IMR-90 (cell line): ENCODE measurements at regions not wholly inside any gene's neighbourhood (a gene's known extent, or its start where the extent isn't known, plus 50 kb on each side); places are given as distances from the start of the nearest gene placed in this dataset.

Source experiments
- ATAC-seq: fragments of 200-7000 bp; cut with Tn5 transposase; 2 replicates; pipeline ENCODE4 v1.9.1; 2020; ENCODE audit warnings: low read depth, mild to moderate bottlenecking, moderate library complexity
- BruUV-seq: library from RNA; stranded (reverse); fragments of 400-500 nt; replicated peaks from 2 replicates; lab custom pipeline; 2021; lab: Mats Ljungman, UMichigan
- CTCF ChIA-PET: fragments of 300-600 bp; formaldehyde crosslinking; extraction: SDS; loops from one replicate; lab custom pipeline; 2021; ENCODE audit warnings: antibody characterized with exemption; lab: Yijun Ruan, JAX
- POLR2A ChIA-PET: fragments of 300-600 bp; sonication (Branson Sonifier 250); formaldehyde crosslinking; loops from one replicate; lab custom pipeline; 2022; ENCODE audit warnings: antibody characterized with exemption; ENCODE audit not compliant: unreplicated experiment; lab: Charles Lee
- DNase-seq: peaks from one replicate; pipeline ENCODE4 v3.0.0; 2013
- H2AFZ ChIP-seq: replicated peaks from 2 replicates; pipeline ENCODE3; 2013; ENCODE audit warnings: low read length, mild to moderate bottlenecking; ENCODE audit not compliant: poor library complexity
- H2AK5ac ChIP-seq: 2 replicates; pipeline ENCODE4 v1.6.1; 2013; ENCODE audit warnings: low read depth, low read length, inconsistent platforms
- H2AK9ac ChIP-seq: replicated peaks from 2 replicates; pipeline ENCODE3; 2013; ENCODE audit warnings: mild to moderate bottlenecking, low read depth, low read length, moderate library complexity; ENCODE audit not compliant: poor library complexity
- H2BK120ac ChIP-seq: 2 replicates; pipeline ENCODE4 v1.6.1; 2013; ENCODE audit warnings: low read depth, low read length, inconsistent platforms
- H2BK15ac ChIP-seq: 3 replicates; pipeline ENCODE4 v1.6.1; 2013; ENCODE audit warnings: low read depth, low read length, inconsistent platforms
- H2BK20ac ChIP-seq: 2 replicates; pipeline ENCODE4 v1.6.1; 2013; ENCODE audit warnings: low read depth, mild to moderate bottlenecking, inconsistent platforms, low read length, moderate library complexity
- H2BK5ac ChIP-seq: 2 replicates; pipeline ENCODE4 v1.6.1; 2013; ENCODE audit warnings: mild to moderate bottlenecking, low read depth, low read length, inconsistent platforms; ENCODE audit not compliant: poor library complexity, severe bottlenecking
- H3K14ac ChIP-seq: replicated peaks from 2 replicates; pipeline ENCODE4 v1.6.1; 2013; ENCODE audit warnings: low read depth, low read length, inconsistent platforms
- H3K18ac ChIP-seq: 2 replicates; pipeline ENCODE4 v1.6.1; 2013; ENCODE audit warnings: low read depth, low read length, control low read depth
- H3K23ac ChIP-seq: 2 replicates; pipeline ENCODE4 v1.6.1; 2013; ENCODE audit warnings: low read depth, low read length, inconsistent platforms
- H3K27ac ChIP-seq: 2 replicates; pipeline ENCODE4 v1.5.1; 2013; ENCODE audit warnings: mild to moderate bottlenecking, control low read depth, low read length; ENCODE audit not compliant: insufficient read depth
- H3K27me3 ChIP-seq: 2 replicates; pipeline ENCODE4 v1.6.1; 2013; ENCODE audit warnings: low read length; ENCODE audit not compliant: control insufficient read depth, insufficient read depth
- H3K36me3 ChIP-seq: 2 replicates; pipeline ENCODE4 v1.6.1; 2013; ENCODE audit warnings: low read length, mixed read lengths; ENCODE audit not compliant: control insufficient read depth, insufficient read depth
- H3K4ac ChIP-seq: 2 replicates; pipeline ENCODE4 v1.6.1; 2013; ENCODE audit warnings: low read depth, low read length, inconsistent platforms
- H3K4me1 ChIP-seq: 2 replicates; pipeline ENCODE4 v1.6.1; 2013; ENCODE audit warnings: low read length, mixed read lengths; ENCODE audit not compliant: control insufficient read depth, insufficient read depth
- H3K4me2 ChIP-seq: 2 replicates; pipeline ENCODE4 v1.6.1; 2013; ENCODE audit warnings: low read depth, mild to moderate bottlenecking, control low read depth, low read length, moderate library complexity
- H3K4me3 ChIP-seq: 2 replicates; pipeline ENCODE4 v1.5.1; 2013; ENCODE audit warnings: low read depth, mild to moderate bottlenecking, control low read depth, low read length, moderate library complexity; ENCODE audit not compliant: insufficient read depth
- H3K56ac ChIP-seq: 2 replicates; pipeline ENCODE4 v1.6.1; 2013; ENCODE audit warnings: low read length, inconsistent platforms; ENCODE audit not compliant: insufficient read depth; ENCODE audit errors: extremely low read depth
- H3K79me1 ChIP-seq, 2 experiments: 2 replicates each; pipeline ENCODE4 v1.6.1; 2013; ENCODE audit warnings: low read length in 2 of 2, inconsistent platforms in 1 of 2, low read depth in 1 of 2
- H3K9ac ChIP-seq: 2 replicates; pipeline ENCODE4 v1.6.1; 2013; ENCODE audit warnings: low read depth, low read length, control low read depth
- H3K9me1 ChIP-seq: 2 replicates; pipeline ENCODE4 v1.6.1; 2013; ENCODE audit warnings: low read length, inconsistent platforms; ENCODE audit not compliant: insufficient read depth
- H3K9me3 ChIP-seq: 2 replicates; pipeline ENCODE4 v1.6.1; 2013; ENCODE audit warnings: low read length; ENCODE audit not compliant: control insufficient read depth, insufficient read depth
- H4K20me1 ChIP-seq: 2 replicates; pipeline ENCODE4 v1.6.1; 2013; ENCODE audit warnings: low read length, inconsistent platforms; ENCODE audit not compliant: insufficient read depth
- H4K5ac ChIP-seq: 2 replicates; pipeline ENCODE4 v1.6.1; 2013; ENCODE audit warnings: mild to moderate bottlenecking, low read depth, low read length, control low read depth
- H4K8ac ChIP-seq, 2 experiments: 2 replicates each; pipeline ENCODE4 v1.6.1; 2013; ENCODE audit warnings: low read depth in 2 of 2, low read length in 2 of 2, control low read depth in 1 of 2, inconsistent platforms in 1 of 2
- H4K91ac ChIP-seq: 2 replicates; pipeline ENCODE4 v1.6.1; 2013; ENCODE audit warnings: low read depth, low read length, inconsistent platforms; ENCODE audit not compliant: insufficient read depth
- BHLHE40 ChIP-seq: fragments of 150-350 bp; IDR thresholded peaks from 2 replicates; pipeline ENCODE4 v1.6.1; 2016; ENCODE audit warnings: mild to moderate bottlenecking, low read depth, low read length
- CEBPB ChIP-seq: IDR thresholded peaks from 2 replicates; pipeline ENCODE4 v1.6.1; 2012; ENCODE audit warnings: low read depth, low read length, improper control_type of control experiment
- CHD1 ChIP-seq: IDR thresholded peaks from 2 replicates; pipeline ENCODE4 v1.6.1; 2012; ENCODE audit warnings: low read depth, low read length, improper control_type of control experiment
- ELK1 ChIP-seq: fragments of 150-350 bp; IDR thresholded peaks from 2 replicates; pipeline ENCODE4 v1.6.1; 2016; ENCODE audit warnings: low read depth, mild to moderate bottlenecking, low read length, moderate library complexity, borderline replicate concordance
- FOS ChIP-seq: fragments of 150-350 bp; IDR thresholded peaks from 2 replicates; pipeline ENCODE4 v1.6.1; 2016; ENCODE audit warnings: low read depth, low read length
- MAFK ChIP-seq: IDR thresholded peaks from 2 replicates; pipeline ENCODE4 v1.6.1; 2012; ENCODE audit warnings: low read depth, low read length, improper control_type of control experiment
- MXI1 ChIP-seq: IDR thresholded peaks from 2 replicates; pipeline ENCODE4 v1.6.1; 2012; ENCODE audit warnings: low read depth, mild to moderate bottlenecking, low read length, moderate library complexity, borderline replicate concordance
- NFE2L2 ChIP-seq: fragments of 150-350 bp; IDR thresholded peaks from 2 replicates; pipeline ENCODE4 v1.6.1; 2016; ENCODE audit warnings: low read depth, mild to moderate bottlenecking, low read length
- RFX5 ChIP-seq: IDR thresholded peaks from 2 replicates; pipeline ENCODE4 v1.8.0; 2012; ENCODE audit warnings: low read depth, mild to moderate bottlenecking, low read length, moderate library complexity
- SMC3 ChIP-seq: fragments of 150-350 bp; IDR thresholded peaks from 2 replicates; pipeline ENCODE4 v1.6.1; 2016; ENCODE audit warnings: low read depth, mild to moderate bottlenecking, antibody characterized with exemption, low read length, moderate library complexity
- USF2 ChIP-seq: fragments of 150-350 bp; IDR thresholded peaks from 2 replicates; pipeline ENCODE4 v1.6.1; 2017; ENCODE audit warnings: mild to moderate bottlenecking, antibody characterized with exemption, low read length, low read depth
- WGBS, 2 experiments: methylation state at CpG; one replicate each; pipeline versions ENCODE4 v1.1.5 to v1.1.7; 2013; ENCODE audit warnings: missing lambda C conversion rate in 2 of 2; ENCODE audit not compliant: insufficient read length in 1 of 2; ENCODE audit errors: extremely low coverage in 2 of 2; 5-methylcytosine and 5-hydroxymethylcytosine counted together
- dilution Hi-C: fragments of 300-500 bp; cut with HindIII; formaldehyde crosslinking; loops from one replicate; pipeline ENCODE4 v1.14.3; 2018; ENCODE audit warnings: low sequenced_read_pairs; ENCODE audit not compliant: unreplicated experiment
- in situ Hi-C: fragments of 300-500 bp; cut with MboI; formaldehyde crosslinking; loops from 3 replicates; pipeline ENCODE4 v1.14.3; 2019; ENCODE audit warnings: low sequenced_read_pairs, inconsistent platforms, mixed read lengths
- intact Hi-C: fragments of 100-400 bp; cut with micrococcal nuclease; formaldehyde crosslinking; loops from 2 replicates; pipeline ENCODE4 v1.10.0; 2022
- TF ChIP-seq, protein P1 (sequence below): conservative IDR thresholded peaks from 2 replicates; pipeline ENCODE4 v1.5.1; 2012; ENCODE audit warnings: mild to moderate bottlenecking, low read depth, low read length, improper control_type of control experiment

GRCh38 chr6:104421650-104422049, 438.1 kb downstream of the HACE1 start:
- ATAC-seq (no peak), DNase-seq (no peak)
- no peak overlapping the region for H2BK15ac ChIP-seq
- no peak overlapping the region for H2BK5ac ChIP-seq
- H2AK9ac ChIP-seq: no peak overlapping the region
- no peak overlapping the region for H3K23ac ChIP-seq
- no peak overlapping the region for H2BK20ac ChIP-seq
- no peak overlapping the region for H3K14ac ChIP-seq
- no peak overlapping the region for H4K91ac ChIP-seq
- no peak overlapping the region for H2AK5ac ChIP-seq
- H3K9ac ChIP-seq: no peak overlapping the region
- H3K9me3 ChIP-seq: peaks cover 8% of the 10 kb centered on the region
- H3K4me3 ChIP-seq: no peak overlapping the region
- H2AFZ ChIP-seq: no peak overlapping the region
- H3K27me3 ChIP-seq: no peaks in the 10 kb centered on the region
- H4K5ac ChIP-seq: no peak overlapping the region
- no CpG with 5 or more reads among the region's 4 CpGs for WGBS, 2 experiments
- H3K79me1 ChIP-seq: no peaks in the 10 kb centered on the region
- no peak for TF ChIP-seq FOS
- TF ChIP-seq ELK1: no peak
- no peak for TF ChIP-seq MAFK
- TF ChIP-seq BHLHE40: no peak
- no peak for TF ChIP-seq MXI1
- TF ChIP-seq USF2: no peak
- TF ChIP-seq CEBPB: no peak
- TF ChIP-seq, protein P1, sequence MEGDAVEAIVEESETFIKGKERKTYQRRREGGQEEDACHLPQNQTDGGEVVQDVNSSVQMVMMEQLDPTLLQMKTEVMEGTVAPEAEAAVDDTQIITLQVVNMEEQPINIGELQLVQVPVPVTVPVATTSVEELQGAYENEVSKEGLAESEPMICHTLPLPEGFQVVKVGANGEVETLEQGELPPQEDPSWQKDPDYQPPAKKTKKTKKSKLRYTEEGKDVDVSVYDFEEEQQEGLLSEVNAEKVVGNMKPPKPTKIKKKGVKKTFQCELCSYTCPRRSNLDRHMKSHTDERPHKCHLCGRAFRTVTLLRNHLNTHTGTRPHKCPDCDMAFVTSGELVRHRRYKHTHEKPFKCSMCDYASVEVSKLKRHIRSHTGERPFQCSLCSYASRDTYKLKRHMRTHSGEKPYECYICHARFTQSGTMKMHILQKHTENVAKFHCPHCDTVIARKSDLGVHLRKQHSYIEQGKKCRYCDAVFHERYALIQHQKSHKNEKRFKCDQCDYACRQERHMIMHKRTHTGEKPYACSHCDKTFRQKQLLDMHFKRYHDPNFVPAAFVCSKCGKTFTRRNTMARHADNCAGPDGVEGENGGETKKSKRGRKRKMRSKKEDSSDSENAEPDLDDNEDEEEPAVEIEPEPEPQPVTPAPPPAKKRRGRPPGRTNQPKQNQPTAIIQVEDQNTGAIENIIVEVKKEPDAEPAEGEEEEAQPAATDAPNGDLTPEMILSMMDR: no peak
- no peak for TF ChIP-seq SMC3
- no peak for TF ChIP-seq CHD1
- TF ChIP-seq NFE2L2: no peak
- TF ChIP-seq RFX5: no peak
- ChIA-PET CTCF (no interaction called here), POLR2A (no interaction called here)
- H4K8ac ChIP-seq: no peak overlapping the region
- no peak overlapping the region for H3K18ac ChIP-seq
- BruUV-seq: no TSS peak
- no peak overlapping the region for H3K27ac ChIP-seq
- H3K4me1 ChIP-seq: no peaks in the 10 kb centered on the region
- no peak overlapping the region for H3K56ac ChIP-seq
- no peak overlapping the region for H3K4me2 ChIP-seq
- dilution Hi-C loops (no loop called here), in situ Hi-C loops (no loop called here), intact Hi-C loops (no loop called here)
- no peaks in the 10 kb centered on the region for H3K9me1 ChIP-seq
- no peak overlapping the region for H2BK120ac ChIP-seq
- no peaks in the 10 kb centered on the region for H4K20me1 ChIP-seq
- H3K4ac ChIP-seq: no peak overlapping the region
- no peaks in the 10 kb centered on the region for H3K36me3 ChIP-seq
